ENCODE measurements at regions not wholly inside any gene's neighbourhood (a gene's known extent, or its start where the extent isn't known, plus 50 kb on each side); places are given as distances from the start of the nearest gene placed in this dataset.

DNA sequence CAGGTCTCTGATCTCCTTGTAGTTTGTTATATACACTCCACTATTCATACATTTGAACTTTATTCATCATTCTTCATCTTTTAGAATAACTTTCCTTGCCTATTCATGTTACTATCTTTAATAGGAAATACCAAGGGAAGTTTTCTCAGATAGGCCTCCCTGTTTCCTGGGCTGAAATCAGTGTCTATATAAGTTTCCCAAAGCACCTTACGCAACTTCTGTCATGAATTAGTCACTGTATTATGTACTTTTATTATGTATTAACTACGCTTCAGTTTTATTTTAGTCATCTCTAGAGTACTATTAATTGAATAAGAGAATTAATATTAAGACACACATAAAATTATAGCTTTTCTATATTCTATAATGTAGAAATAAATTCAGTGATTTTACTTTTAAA is 1481.5 kb downstream of the OTOL1 start:
- no peak overlapping the region for H3K4me2 ChIP-seq (ENCODE audit: low read depth, low read length)
- intact Hi-C loops (cut with micrococcal nuclease; ENCODE audit: unreplicated experiment) (no loop called here), in situ Hi-C loops (cut with HindIII; ENCODE audit: extremely low pct_ligation_motif_present, low pct_unique_long_range_greater_than_20kb) (no loop called here)
- FAIRE-seq (no peak), ATAC-seq (no peak), DNase-seq (ENCODE audit: low spot score) (no peak)
- H4K20me1 ChIP-seq (ENCODE audit: insufficient read depth, low read length): no peaks in the 10 kb centered on the region
- ChIA-PET POLR2A (no interaction called here), CTCF (ENCODE audit: low intra/inter-chr PET ratio, low total read pairs) (no interaction called here)
- TF ChIP-seq, protein P1, sequence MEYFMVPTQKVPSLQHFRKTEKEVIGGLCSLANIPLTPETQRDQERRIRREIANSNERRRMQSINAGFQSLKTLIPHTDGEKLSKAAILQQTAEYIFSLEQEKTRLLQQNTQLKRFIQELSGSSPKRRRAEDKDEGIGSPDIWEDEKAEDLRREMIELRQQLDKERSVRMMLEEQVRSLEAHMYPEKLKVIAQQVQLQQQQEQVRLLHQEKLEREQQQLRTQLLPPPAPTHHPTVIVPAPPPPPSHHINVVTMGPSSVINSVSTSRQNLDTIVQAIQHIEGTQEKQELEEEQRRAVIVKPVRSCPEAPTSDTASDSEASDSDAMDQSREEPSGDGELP (IDR thresholded peaks at IDR 0.05; ENCODE audit: borderline replicate concordance, low read depth): no peak
- TF ChIP-seq, protein P2, sequence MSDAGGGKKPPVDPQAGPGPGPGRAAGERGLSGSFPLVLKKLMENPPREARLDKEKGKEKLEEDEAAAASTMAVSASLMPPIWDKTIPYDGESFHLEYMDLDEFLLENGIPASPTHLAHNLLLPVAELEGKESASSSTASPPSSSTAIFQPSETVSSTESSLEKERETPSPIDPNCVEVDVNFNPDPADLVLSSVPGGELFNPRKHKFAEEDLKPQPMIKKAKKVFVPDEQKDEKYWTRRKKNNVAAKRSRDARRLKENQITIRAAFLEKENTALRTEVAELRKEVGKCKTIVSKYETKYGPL (CRISPR knock-in tag; IDR thresholded peaks at IDR 0.05): no peak
- TF ChIP-seq ZNF44 (CRISPR knock-in tag; IDR thresholded peaks at IDR 0.05): no peak
- no peak for TF ChIP-seq MYNN (CRISPR knock-in tag; IDR thresholded peaks at IDR 0.05; ENCODE audit: low read depth)
- no peak for TF ChIP-seq ARNTL (CRISPR knock-in tag; IDR thresholded peaks at IDR 0.05)
- TF ChIP-seq ZFX (CRISPR knock-in tag; IDR thresholded peaks at IDR 0.05; ENCODE audit: low read depth): no peak
- no peak for TF ChIP-seq ZNF563 (CRISPR knock-in tag; IDR thresholded peaks at IDR 0.05)
- TF ChIP-seq, protein P3, sequence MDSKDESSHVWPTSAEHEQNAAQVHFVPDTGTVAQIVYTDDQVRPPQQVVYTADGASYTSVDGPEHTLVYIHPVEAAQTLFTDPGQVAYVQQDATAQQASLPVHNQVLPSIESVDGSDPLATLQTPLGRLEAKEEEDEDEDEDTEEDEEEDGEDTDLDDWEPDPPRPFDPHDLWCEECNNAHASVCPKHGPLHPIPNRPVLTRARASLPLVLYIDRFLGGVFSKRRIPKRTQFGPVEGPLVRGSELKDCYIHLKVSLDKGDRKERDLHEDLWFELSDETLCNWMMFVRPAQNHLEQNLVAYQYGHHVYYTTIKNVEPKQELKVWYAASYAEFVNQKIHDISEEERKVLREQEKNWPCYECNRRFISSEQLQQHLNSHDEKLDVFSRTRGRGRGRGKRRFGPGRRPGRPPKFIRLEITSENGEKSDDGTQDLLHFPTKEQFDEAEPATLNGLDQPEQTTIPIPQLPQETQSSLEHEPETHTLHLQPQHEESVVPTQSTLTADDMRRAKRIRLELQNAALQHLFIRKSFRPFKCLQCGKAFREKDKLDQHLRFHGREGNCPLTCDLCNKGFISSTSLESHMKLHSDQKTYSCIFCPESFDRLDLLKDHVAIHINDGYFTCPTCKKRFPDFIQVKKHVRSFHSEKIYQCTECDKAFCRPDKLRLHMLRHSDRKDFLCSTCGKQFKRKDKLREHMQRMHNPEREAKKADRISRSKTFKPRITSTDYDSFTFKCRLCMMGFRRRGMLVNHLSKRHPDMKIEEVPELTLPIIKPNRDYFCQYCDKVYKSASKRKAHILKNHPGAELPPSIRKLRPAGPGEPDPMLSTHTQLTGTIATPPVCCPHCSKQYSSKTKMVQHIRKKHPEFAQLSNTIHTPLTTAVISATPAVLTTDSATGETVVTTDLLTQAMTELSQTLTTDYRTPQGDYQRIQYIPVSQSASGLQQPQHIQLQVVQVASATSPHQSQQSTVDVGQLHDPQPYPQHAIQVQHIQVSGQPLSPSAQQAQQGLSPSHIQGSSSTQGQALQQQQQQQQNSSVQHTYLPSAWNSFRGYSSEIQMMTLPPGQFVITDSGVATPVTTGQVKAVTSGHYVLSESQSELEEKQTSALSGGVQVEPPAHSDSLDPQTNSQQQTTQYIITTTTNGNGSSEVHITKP (CRISPR knock-in tag; IDR thresholded peaks at IDR 0.05; ENCODE audit: low read depth): no peak
- no peak for TF ChIP-seq ZNF282 (IDR thresholded peaks at IDR 0.05; ENCODE audit: partially characterized antibody)
- TF ChIP-seq, protein P4, sequence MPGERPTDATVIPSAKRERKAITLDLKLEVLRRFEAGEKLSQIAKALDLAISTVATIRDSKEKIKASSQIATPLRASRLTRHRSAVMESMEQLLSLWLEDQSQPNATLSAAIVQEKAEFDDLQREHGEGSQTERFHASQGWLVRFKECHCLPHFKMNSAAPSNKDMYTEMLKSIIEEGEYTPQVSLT (CRISPR knock-in tag; IDR thresholded peaks at IDR 0.05; ENCODE audit: borderline replicate concordance, low read depth): no peak
- TF ChIP-seq POLR2G (IDR thresholded peaks at IDR 0.05; ENCODE audit: low read depth, low read length): no peak
- TF ChIP-seq, protein P5, sequence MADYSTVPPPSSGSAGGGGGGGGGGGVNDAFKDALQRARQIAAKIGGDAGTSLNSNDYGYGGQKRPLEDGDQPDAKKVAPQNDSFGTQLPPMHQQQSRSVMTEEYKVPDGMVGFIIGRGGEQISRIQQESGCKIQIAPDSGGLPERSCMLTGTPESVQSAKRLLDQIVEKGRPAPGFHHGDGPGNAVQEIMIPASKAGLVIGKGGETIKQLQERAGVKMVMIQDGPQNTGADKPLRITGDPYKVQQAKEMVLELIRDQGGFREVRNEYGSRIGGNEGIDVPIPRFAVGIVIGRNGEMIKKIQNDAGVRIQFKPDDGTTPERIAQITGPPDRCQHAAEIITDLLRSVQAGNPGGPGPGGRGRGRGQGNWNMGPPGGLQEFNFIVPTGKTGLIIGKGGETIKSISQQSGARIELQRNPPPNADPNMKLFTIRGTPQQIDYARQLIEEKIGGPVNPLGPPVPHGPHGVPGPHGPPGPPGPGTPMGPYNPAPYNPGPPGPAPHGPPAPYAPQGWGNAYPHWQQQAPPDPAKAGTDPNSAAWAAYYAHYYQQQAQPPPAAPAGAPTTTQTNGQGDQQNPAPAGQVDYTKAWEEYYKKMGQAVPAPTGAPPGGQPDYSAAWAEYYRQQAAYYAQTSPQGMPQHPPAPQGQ (CRISPR knock-in tag; IDR thresholded peaks at IDR 0.05; ENCODE audit: borderline replicate concordance): no peak
- no peak for TF ChIP-seq NR2F1 (CRISPR knock-in tag; IDR thresholded peaks at IDR 0.05)
- no peaks in the 10 kb centered on the region for H3K36me3 ChIP-seq (replicated peaks in 1 of 2; ENCODE audit: control insufficient read depth in 1 of 2, insufficient read depth in 2 of 2, low read length in 2 of 2)
- H3K9me3 ChIP-seq (ENCODE audit: low read length): no peaks in the 10 kb centered on the region
- H3K9ac ChIP-seq (ENCODE audit: insufficient read depth, low read depth, low read length): no peak overlapping the region
- WGBS (ENCODE audit: low lambda C conversion rate): 34% methylated on average over 2 of the region's 2 CpGs
- H3K27ac ChIP-seq (ENCODE audit: extremely low read length, insufficient read depth, low read length): no peak overlapping the region
- no peak overlapping the region for H2AFZ ChIP-seq (ENCODE audit: low read length)
- H3K4me3 ChIP-seq (replicated peaks in 1 of 3; ENCODE audit: insufficient read depth in 1 of 3, low read depth in 2 of 3, low read length in 3 of 3): no peak overlapping the region
- no peaks in the 10 kb centered on the region for H3K27me3 ChIP-seq (ENCODE audit: control insufficient read depth in 1 of 2, insufficient read depth in 2 of 2, low read length in 2 of 2)
- no TSS peak for BruUV-seq (replicated peaks)
- no peaks in the 10 kb centered on the region for H3K4me1 ChIP-seq (ENCODE audit: insufficient read depth, low read length)
- H3K79me2 ChIP-seq (ENCODE audit: insufficient read depth, low read length): no peaks in the 10 kb centered on the region

Data from HepG2 (cell line).